Neural progenitor cell (in vitro differentiated cells): ENCODE measurements at regions not wholly inside any gene's neighbourhood (a gene's known extent, or its start where the extent isn't known, plus 50 kb on each side); places are given as distances from the start of the nearest gene placed in this dataset.

Experiments used
- DNase-seq: peaks from one replicate; pipeline ENCODE4 v3.0.0-alpha.2; 2016; ENCODE audit warnings: low spot score
- H2AFZ ChIP-seq: fragments of 200-600 bp; sonication (generic); replicated peaks from 2 replicates; pipeline ENCODE4 v1.6.1; 2016; ENCODE audit warnings: antibody characterized with exemption
- H3F3A ChIP-seq: fragments of 200-600 bp; sonication (generic); 2 replicates; pipeline ENCODE4 v1.6.1; 2016; ENCODE audit warnings: antibody characterized with exemption, low read depth
- H3K27ac ChIP-seq: fragments of 200-600 bp; sonication (generic); 2 replicates; pipeline ENCODE4 v1.5.1; 2016; ENCODE audit warnings: mild to moderate bottlenecking
- H3K27me3 ChIP-seq: fragments of 200-600 bp; sonication (generic); 2 replicates; pipeline ENCODE4 v1.6.1; 2016; ENCODE audit warnings: mild to moderate bottlenecking, moderate library complexity
- H3K36me3 ChIP-seq: fragments of 200-600 bp; sonication (generic); 2 replicates; pipeline ENCODE4 v1.5.1; 2016
- H3K4me1 ChIP-seq: fragments of 200-600 bp; sonication (generic); 2 replicates; pipeline ENCODE4 v1.6.1; 2016; ENCODE audit warnings: mixed run types
- H3K4me2 ChIP-seq: fragments of 200-600 bp; sonication (generic); 2 replicates; pipeline ENCODE4 v1.6.1; 2016
- H3K4me3 ChIP-seq: fragments of 200-600 bp; sonication (generic); 2 replicates; pipeline ENCODE4 v1.5.1; 2016
- H3K79me2 ChIP-seq: fragments of 200-600 bp; sonication (generic); 2 replicates; pipeline ENCODE4 v1.6.1; 2016; ENCODE audit warnings: low read depth
- H3K9ac ChIP-seq: fragments of 200-600 bp; sonication (generic); 2 replicates; pipeline ENCODE4 v1.6.1; 2016
- H3K9me3 ChIP-seq: fragments of 200-600 bp; sonication (generic); 2 replicates; pipeline ENCODE4 v1.5.1; 2016; ENCODE audit warnings: low read depth
- H4K20me1 ChIP-seq: fragments of 200-600 bp; sonication (generic); 2 replicates; pipeline ENCODE4 v1.6.1; 2016; ENCODE audit warnings: low read depth
- H3K27ac Mint-ChIP-seq: 3 replicates; pipeline ENCODE4 v1.8.0; 2021; ENCODE audit warnings: mixed read lengths
- H3K27me3 Mint-ChIP-seq: 2 replicates; pipeline ENCODE4 v1.8.0; 2022; ENCODE audit warnings: low read depth, mild to moderate bottlenecking, inconsistent platforms, moderate library complexity, mixed read lengths; ENCODE audit not compliant: insufficient read depth
- H3K36me3 Mint-ChIP-seq: 3 replicates; pipeline ENCODE4 v1.8.0; 2021; ENCODE audit warnings: mixed read lengths
- H3K4me1 Mint-ChIP-seq: 3 replicates; pipeline ENCODE4 v1.8.0; 2021; ENCODE audit warnings: mixed read lengths
- H3K4me3 Mint-ChIP-seq: 3 replicates; pipeline ENCODE4 v1.8.0; 2021; ENCODE audit warnings: mild to moderate bottlenecking, moderate library complexity, mixed read lengths
- H3K9me3 Mint-ChIP-seq: 3 replicates; pipeline ENCODE4 v1.8.0; 2020; ENCODE audit warnings: mixed read lengths
- CTCF ChIP-seq: fragments of 200-600 bp; sonication (generic); IDR thresholded peaks from 2 replicates; pipeline ENCODE4 v1.5.1; 2017; ENCODE audit warnings: antibody characterized with exemption, mild to moderate bottlenecking
- EZH2 ChIP-seq: fragments of 200-600 bp; sonication (generic); IDR thresholded peaks from 2 replicates; pipeline ENCODE4 v1.6.1; 2017; ENCODE audit warnings: antibody characterized with exemption, mild to moderate bottlenecking, moderate library complexity
- EZH2phosphoT487 ChIP-seq: fragments of 200-600 bp; sonication (generic); IDR thresholded peaks from 2 replicates; pipeline ENCODE4 v1.6.1; 2017; ENCODE audit warnings: antibody characterized with exemption

GRCh38 chr2:60383401-60384143 is 169.9 kb downstream of the BCL11A start:
- H3K4me2 ChIP-seq: no peak overlapping the region
- no peak overlapping the region for H3K4me3 Mint-ChIP-seq
- H3K27me3 Mint-ChIP-seq: no peaks in the 10 kb centered on the region

DNA sequence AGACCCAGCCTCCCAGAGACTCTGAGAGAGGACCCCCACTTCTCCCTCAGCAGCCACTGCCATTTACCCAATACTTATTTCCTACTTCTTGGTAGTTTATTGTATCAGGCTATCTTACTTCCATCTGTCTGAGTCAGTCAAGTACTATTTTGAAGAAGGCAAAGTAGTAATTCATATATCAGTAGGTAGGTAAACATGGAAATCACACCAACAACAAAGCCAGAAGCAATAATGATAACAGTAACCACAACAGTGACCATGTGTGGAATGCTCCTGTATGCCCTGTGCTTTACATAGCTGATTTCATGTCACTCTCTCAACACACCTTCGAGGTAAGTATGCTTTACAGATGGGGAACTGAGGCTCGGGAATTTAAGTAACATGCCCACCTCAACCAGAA is 173.0 kb downstream of the BCL11A start:
- no peaks in the 10 kb centered on the region for H3K79me2 ChIP-seq

More at GRCh38 chr2:60383401-60384143, 169.9 kb downstream of the BCL11A start:
- Histone ChIP-seq H3K36me3 (no peaks in the 10 kb centered on the region), H3K27me3 (no peaks in the 10 kb centered on the region), H2AFZ (no peak overlapping the region), H3F3A (no peaks in the 10 kb centered on the region), H3K9me3 (no peaks in the 10 kb centered on the region), H3K9ac (no peak overlapping the region), H3K27ac (no peak overlapping the region), H4K20me1 (no peaks in the 10 kb centered on the region), H3K4me3 (no peak overlapping the region), H3K79me2 (no peaks in the 10 kb centered on the region), H3K4me1 (no peaks in the 10 kb centered on the region)
- Mint-ChIP-seq H3K4me1 (peaks cover 9% of the 10 kb centered on the region), H3K9me3 (peaks cover 2% of the 10 kb centered on the region), H3K36me3 (no peaks in the 10 kb centered on the region), H3K27ac (no peak overlapping the region)
- TF ChIP-seq CTCF (no peak), EZH2phosphoT487 (no peak), EZH2 (no peak)
- no peak for DNase-seq

GRCh38 chr2:60379684-60380083 is 173.8 kb downstream of the BCL11A start:
- Histone ChIP-seq H3K79me2 (no peaks in the 10 kb centered on the region), H3K27me3 (no peaks in the 10 kb centered on the region), H3K9me3 (no peaks in the 10 kb centered on the region), H3K4me3 (no peak overlapping the region), H3F3A (no peaks in the 10 kb centered on the region), H3K4me1 (no peaks in the 10 kb centered on the region), H3K9ac (no peak overlapping the region), H3K27ac (no peak overlapping the region), H2AFZ (no peak overlapping the region), H3K4me2 (no peak overlapping the region), H4K20me1 (no peaks in the 10 kb centered on the region), H3K36me3 (no peaks in the 10 kb centered on the region)
- Mint-ChIP-seq H3K36me3 (no peaks in the 10 kb centered on the region), H3K27me3 (peaks cover 3% of the 10 kb centered on the region), H3K4me3 (no peak overlapping the region), H3K4me1 (peaks cover 9% of the 10 kb centered on the region), H3K9me3 (peaks cover 2% of the 10 kb centered on the region), H3K27ac (no peak overlapping the region)
- TF ChIP-seq EZH2: no peak
- no peak for TF ChIP-seq EZH2phosphoT487
- TF ChIP-seq CTCF: no peak
- no peak for DNase-seq

More for the DNA sequence above, 173.0 kb downstream of the BCL11A start:
- H3K36me3 ChIP-seq: no peaks in the 10 kb centered on the region
- no peak overlapping the region for H3K4me3 ChIP-seq
- peaks cover 2% of the 10 kb centered on the region for H3K9me3 Mint-ChIP-seq
- no peak overlapping the region for H3K27ac ChIP-seq
- DNase-seq: no peak
- no peak overlapping the region for H3K4me3 Mint-ChIP-seq
- H3K4me2 ChIP-seq: no peak overlapping the region
- H3K27me3 Mint-ChIP-seq: peaks cover 3% of the 10 kb centered on the region
- H4K20me1 ChIP-seq: no peaks in the 10 kb centered on the region
- no peaks in the 10 kb centered on the region for H3K9me3 ChIP-seq
- H3K4me1 ChIP-seq: no peaks in the 10 kb centered on the region
- H3K27ac Mint-ChIP-seq: no peak overlapping the region
- H3K9ac ChIP-seq: no peak overlapping the region
- H3K27me3 ChIP-seq: no peaks in the 10 kb centered on the region
- no peak for TF ChIP-seq CTCF
- no peak overlapping the region for H2AFZ ChIP-seq
- H3F3A ChIP-seq: no peaks in the 10 kb centered on the region
- no peaks in the 10 kb centered on the region for H3K36me3 Mint-ChIP-seq
- peaks cover 9% of the 10 kb centered on the region for H3K4me1 Mint-ChIP-seq
